Mesothelial cell of epicardium (in vitro differentiated cells): ENCODE measurements at regions not wholly inside any gene's neighbourhood (a gene's known extent, or its start where the extent isn't known, plus 50 kb on each side); places are given as distances from the start of the nearest gene placed in this dataset.

Experiments used
- DNase-seq, 2 experiments: peaks; one replicate each; pipeline ENCODE4 v3.0.0; 2021; ENCODE audit warnings: low spot score in 2 of 2; ENCODE audit not compliant: unreplicated experiment in 2 of 2
- H3K27ac Mint-ChIP-seq: 2 replicates; pipeline ENCODE4 v1.8.0; 2021; ENCODE audit warnings: mixed read lengths
- H3K27me3 Mint-ChIP-seq: 2 replicates; pipeline ENCODE4 v1.8.0; 2021; ENCODE audit warnings: low read depth, mixed read lengths
- H3K36me3 Mint-ChIP-seq: 2 replicates; pipeline ENCODE4 v1.8.0; 2021; ENCODE audit warnings: mixed read lengths
- H3K4me1 Mint-ChIP-seq: 2 replicates; pipeline ENCODE4 v1.8.0; 2021; ENCODE audit warnings: mixed read lengths
- H3K4me3 Mint-ChIP-seq: 2 replicates; pipeline ENCODE4 v1.8.0; 2021; ENCODE audit warnings: mild to moderate bottlenecking, moderate library complexity, mixed read lengths
- H3K9me3 Mint-ChIP-seq: 2 replicates; pipeline ENCODE4 v1.8.0; 2021; ENCODE audit warnings: mixed read lengths
- TF ChIP-seq, protein P1 (sequence below): fragments of 200-600 bp; sonication (generic); IDR thresholded peaks from one replicate; pipeline ENCODE4 v1.5.0; 2021; ENCODE audit warnings: antibody characterized with exemption; ENCODE audit not compliant: unreplicated experiment

DNA sequence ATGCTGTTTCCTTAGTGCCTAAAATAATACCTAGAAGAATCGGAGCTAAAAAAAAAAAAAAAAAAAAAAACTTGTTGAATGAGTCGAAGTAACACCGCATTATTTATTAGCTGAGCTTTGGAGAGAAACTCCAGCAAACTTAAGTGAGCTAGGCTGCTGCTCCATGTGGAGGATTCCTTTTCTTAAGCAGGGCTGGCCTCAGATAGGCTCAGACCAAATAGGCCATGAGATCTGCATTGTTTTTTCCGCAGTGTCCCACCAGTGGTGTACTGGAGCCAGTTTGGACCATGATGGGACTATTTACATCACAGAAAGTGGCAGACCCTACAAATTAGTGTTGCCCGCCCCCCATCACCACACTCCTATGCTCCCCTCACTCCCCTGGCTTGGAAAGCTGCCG lies 341.4 kb downstream of the DTWD2 start:
- DNase-seq: no peak
- no peaks in the 10 kb centered on the region for H3K4me1 Mint-ChIP-seq

GRCh38 chr5:118637947-118638670 lies 350.2 kb downstream of the DTWD2 start:
- H3K27ac Mint-ChIP-seq: no peak overlapping the region
- DNase-seq: no peak
- peaks cover 66% of the 10 kb centered on the region for H3K9me3 Mint-ChIP-seq
- H3K36me3 Mint-ChIP-seq: peaks cover 6% of the 10 kb centered on the region
- no peaks in the 10 kb centered on the region for H3K27me3 Mint-ChIP-seq
- no peak overlapping the region for H3K4me3 Mint-ChIP-seq
- H3K4me1 Mint-ChIP-seq: no peaks in the 10 kb centered on the region
- TF ChIP-seq, protein P1, sequence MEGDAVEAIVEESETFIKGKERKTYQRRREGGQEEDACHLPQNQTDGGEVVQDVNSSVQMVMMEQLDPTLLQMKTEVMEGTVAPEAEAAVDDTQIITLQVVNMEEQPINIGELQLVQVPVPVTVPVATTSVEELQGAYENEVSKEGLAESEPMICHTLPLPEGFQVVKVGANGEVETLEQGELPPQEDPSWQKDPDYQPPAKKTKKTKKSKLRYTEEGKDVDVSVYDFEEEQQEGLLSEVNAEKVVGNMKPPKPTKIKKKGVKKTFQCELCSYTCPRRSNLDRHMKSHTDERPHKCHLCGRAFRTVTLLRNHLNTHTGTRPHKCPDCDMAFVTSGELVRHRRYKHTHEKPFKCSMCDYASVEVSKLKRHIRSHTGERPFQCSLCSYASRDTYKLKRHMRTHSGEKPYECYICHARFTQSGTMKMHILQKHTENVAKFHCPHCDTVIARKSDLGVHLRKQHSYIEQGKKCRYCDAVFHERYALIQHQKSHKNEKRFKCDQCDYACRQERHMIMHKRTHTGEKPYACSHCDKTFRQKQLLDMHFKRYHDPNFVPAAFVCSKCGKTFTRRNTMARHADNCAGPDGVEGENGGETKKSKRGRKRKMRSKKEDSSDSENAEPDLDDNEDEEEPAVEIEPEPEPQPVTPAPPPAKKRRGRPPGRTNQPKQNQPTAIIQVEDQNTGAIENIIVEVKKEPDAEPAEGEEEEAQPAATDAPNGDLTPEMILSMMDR: no peak

More for the DNA sequence above, 341.4 kb downstream of the DTWD2 start:
- Mint-ChIP-seq H3K9me3 (peaks cover 15% of the 10 kb centered on the region), H3K36me3 (peaks cover 1% of the 10 kb centered on the region), H3K4me3 (no peak overlapping the region), H3K27ac (no peak overlapping the region), H3K27me3 (no peaks in the 10 kb centered on the region)
- TF ChIP-seq, protein P1: no peak

GRCh38 chr5:118628660-118629354 lies 359.5 kb downstream of the DTWD2 start:
- Mint-ChIP-seq H3K36me3 (no peaks in the 10 kb centered on the region), H3K4me3 (no peak overlapping the region), H3K27ac (no peak overlapping the region), H3K4me1 (peaks cover 8% of the 10 kb centered on the region), H3K9me3 (peaks cover 16% of the 10 kb centered on the region), H3K27me3 (no peaks in the 10 kb centered on the region)
- TF ChIP-seq, protein P1: no peak
- no peak for DNase-seq

DNA sequence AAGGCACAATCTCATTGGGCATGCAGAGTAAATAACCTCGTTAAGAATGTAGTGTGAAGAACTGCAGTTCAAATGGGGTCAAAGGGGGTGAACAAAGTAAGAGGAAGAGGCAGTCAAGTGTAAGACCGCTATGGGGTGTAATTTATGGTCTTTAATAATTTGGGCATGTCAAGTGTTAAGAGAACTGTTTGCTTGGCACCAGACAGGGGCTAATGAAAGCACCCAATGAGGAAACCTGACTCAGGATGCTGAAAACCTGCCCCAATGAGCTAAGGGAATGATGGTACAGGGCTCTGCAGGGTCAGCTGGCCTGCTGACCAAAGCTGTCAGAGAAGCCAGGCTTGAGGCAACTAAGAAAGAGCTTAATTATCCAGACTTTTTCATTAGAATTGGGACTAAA lies 368.1 kb downstream of the DTWD2 start:
- H3K27me3 Mint-ChIP-seq: peaks cover 2% of the 10 kb centered on the region
- H3K36me3 Mint-ChIP-seq: no peaks in the 10 kb centered on the region
- H3K27ac Mint-ChIP-seq: no peak overlapping the region
- H3K9me3 Mint-ChIP-seq: peaks cover 6% of the 10 kb centered on the region
- DNase-seq: no peak
- TF ChIP-seq, protein P1: no peak
- no peak overlapping the region for H3K4me3 Mint-ChIP-seq
- H3K4me1 Mint-ChIP-seq: peaks cover 4% of the 10 kb centered on the region

- DNase-seq: no peak
- no peak overlapping the region for H3K4me3 Mint-ChIP-seq
- no peaks in the 10 kb centered on the region for H3K36me3 Mint-ChIP-seq
- H3K27me3 Mint-ChIP-seq: peaks cover 2% of the 10 kb centered on the region
- peaks cover 6% of the 10 kb centered on the region for H3K4me1 Mint-ChIP-seq
- no peak overlapping the region for H3K27ac Mint-ChIP-seq
- TF ChIP-seq, protein P1: no peak
- peaks cover 6% of the 10 kb centered on the region for H3K9me3 Mint-ChIP-seq
Observed at GRCh38 chr5:118619823-118620222, 368.5 kb downstream of the DTWD2 start.
